ENCODE measurements at regions not wholly inside any gene's neighbourhood (a gene's known extent, or its start where the extent isn't known, plus 50 kb on each side); places are given as distances from the start of the nearest gene placed in this dataset.
A peak's percentile ranks its signal among the peaks of the same experiment; 100 is the strongest.

DNA sequence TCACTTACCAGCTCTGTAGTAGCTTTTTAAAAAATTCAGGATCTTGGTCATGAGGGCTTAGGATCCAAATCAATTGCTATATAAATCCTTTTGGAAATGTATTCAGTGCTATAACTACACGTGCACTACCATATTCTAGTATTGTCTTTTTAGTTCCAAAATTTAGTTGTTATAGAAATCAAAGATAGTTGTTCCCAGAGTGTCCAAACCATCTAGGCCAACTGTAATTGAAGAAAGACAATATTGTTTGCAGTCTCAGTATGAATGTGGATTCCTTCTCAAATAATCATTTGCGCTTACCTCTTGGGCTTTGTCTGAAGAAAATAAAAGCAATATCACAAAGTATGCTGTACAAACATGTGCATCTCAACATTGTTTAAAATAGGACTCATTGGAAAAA, 184.1 kb upstream of the EDNRB start:
- no peak overlapping the region for H3K4me3 ChIP-seq (ENCODE audit: control insufficient read depth, low read depth, low read length)
- DNase-seq (ENCODE audit: low read depth): no peak
- no peak for TF ChIP-seq CTCF (IDR thresholded peaks at IDR 0.05; ENCODE audit: control insufficient read depth, insufficient read depth, low read depth, low read length, missing control alignments)

DNA sequence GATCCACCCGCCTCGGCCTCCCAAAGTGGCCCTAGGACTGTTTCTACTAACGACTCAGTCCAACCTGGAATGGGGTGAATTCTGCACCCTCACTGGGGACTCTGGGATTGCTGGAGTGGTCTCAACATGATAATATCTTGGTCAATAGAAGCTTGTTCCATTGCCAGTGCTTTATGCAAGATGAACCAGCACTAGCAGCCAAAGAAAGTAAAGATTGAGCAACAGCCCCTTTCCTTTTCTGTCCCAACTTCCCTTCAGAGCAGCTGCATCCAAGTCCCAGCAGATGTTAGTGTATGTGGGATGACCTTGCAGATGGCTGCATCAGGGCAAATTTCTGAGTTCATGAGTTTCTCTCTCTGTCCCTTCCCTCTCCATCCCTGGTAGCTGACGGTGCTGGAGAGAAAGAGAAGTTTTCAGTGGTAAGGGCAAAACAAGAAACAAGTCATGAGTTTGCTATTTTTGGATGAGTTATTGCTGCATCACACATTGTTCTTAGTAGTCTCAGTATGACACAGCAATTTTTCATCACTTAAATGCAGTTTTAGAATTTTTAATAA, 183.6 kb upstream of the EDNRB start:
- no peak for TF ChIP-seq CTCF (IDR thresholded peaks at IDR 0.05; ENCODE audit: control insufficient read depth, insufficient read depth, low read depth, low read length, missing control alignments)
- no peak overlapping the region for H3K4me3 ChIP-seq (ENCODE audit: control insufficient read depth, low read depth, low read length)
- peak; percentile 13 for DNase-seq (ENCODE audit: low read depth)

DNA sequence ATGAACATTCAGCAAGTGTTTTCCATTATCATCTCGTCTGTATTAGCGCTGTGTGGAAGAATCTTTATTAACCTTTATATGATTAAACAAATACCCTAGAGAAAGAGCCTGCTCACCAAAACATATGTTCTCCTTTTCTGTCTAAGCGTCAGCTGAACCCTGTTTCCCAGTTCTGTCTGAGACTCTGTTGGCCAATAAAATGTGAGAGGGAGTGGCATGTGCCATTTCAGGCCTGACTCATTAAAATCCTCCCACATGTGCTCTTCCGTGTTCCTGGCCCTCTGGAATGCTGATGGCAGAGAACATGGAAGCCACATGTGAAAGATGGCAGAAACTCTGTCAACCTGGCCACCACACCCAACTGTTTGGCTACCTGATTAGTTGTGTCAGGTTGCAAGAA, 181.9 kb upstream of the EDNRB start:
- H3K4me3 ChIP-seq (ENCODE audit: control insufficient read depth, low read depth, low read length): no peak overlapping the region
- no peak for TF ChIP-seq CTCF (IDR thresholded peaks at IDR 0.05; ENCODE audit: control insufficient read depth, insufficient read depth, low read depth, low read length, missing control alignments)
- DNase-seq (ENCODE audit: low read depth): no peak

- no peak overlapping the region for H3K4me3 ChIP-seq (ENCODE audit: control insufficient read depth, low read depth, low read length)
- no peak for DNase-seq (ENCODE audit: low read depth)
- no peak for TF ChIP-seq CTCF (IDR thresholded peaks at IDR 0.05; ENCODE audit: control insufficient read depth, insufficient read depth, low read depth, low read length, missing control alignments)
Observed at GRCh38 chr13:78098249-78098648, 179.6 kb upstream of the EDNRB start.

GRCh38 chr13:78096221-78096620, 177.6 kb upstream of the EDNRB start:
- H3K4me3 ChIP-seq (ENCODE audit: control insufficient read depth, low read depth, low read length): no peak overlapping the region
- no peak for DNase-seq (ENCODE audit: low read depth)
- TF ChIP-seq CTCF (IDR thresholded peaks at IDR 0.05; ENCODE audit: control insufficient read depth, insufficient read depth, low read depth, low read length, missing control alignments): no peak

DNA sequence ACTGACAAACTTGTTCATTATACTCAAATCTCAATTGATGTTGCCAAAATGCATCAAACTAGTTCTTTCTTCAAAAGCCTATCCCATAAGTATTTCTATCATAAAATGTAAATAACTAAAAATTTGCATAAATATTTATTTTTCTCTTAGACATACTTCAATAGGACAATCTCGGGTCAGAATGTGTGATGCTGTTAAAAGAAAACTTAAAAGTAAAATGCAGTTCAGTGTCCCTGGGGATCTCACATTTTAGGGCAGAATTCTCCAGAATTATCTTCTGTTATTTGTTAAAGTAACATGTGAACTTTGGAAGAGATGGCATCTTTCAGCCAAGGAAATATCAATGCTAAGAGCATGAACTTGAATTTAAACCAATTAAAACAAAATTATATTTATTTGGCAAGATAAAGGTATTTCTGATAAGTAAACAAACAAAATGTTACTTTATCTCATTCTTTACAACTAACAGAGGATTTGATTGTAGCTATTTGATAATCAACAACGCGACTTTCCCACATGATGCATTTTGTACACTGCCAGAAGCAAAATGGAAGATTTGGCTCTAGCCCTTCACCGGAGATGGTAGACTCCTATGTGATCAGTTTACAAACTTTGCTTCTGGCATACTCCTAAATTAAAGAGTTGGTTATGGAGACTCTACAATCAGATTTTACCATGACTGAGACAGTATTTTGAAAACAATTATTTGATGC, 169.5 kb upstream of the EDNRB start:
- H3K4me3 ChIP-seq (ENCODE audit: control insufficient read depth, low read depth, low read length): no peak overlapping the region
- no peak for TF ChIP-seq CTCF (IDR thresholded peaks at IDR 0.05; ENCODE audit: control insufficient read depth, insufficient read depth, low read depth, low read length, missing control alignments)
- no peak for DNase-seq (ENCODE audit: low read depth)
